ENCODE measurements at regions not wholly inside any gene's neighbourhood (a gene's known extent, or its start where the extent isn't known, plus 50 kb on each side); places are given as distances from the start of the nearest gene placed in this dataset.
"Not testable (repeated sequence)": the region's sequence is repeated elsewhere in the genome, so short reads cannot be mapped to it uniquely, and the experiment has no call there.

DNA sequence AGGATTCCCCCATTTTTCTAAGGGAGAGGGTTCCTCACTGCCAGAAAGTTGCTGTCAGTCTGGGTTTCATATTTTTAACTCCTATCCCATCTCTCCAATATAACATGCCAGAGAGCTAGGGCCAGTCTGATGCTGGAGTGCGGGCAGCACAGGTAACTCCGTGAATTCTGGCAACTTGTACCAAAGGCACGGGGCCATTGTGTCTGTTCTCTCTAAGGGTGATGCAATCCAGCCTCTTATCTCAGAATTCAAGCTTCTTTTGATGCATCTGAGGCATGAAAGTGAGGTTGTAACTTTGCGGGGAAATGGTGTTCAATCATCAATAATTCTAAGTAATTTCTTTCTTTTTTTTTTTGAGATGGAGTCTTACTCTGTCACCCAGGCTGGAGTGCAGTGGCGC, 1074.4 kb downstream of the TYW1 start:
- in situ Hi-C loops (cut with MboI; ENCODE audit: low sequenced_read_pairs in 4 of 4), result no loop called here
- Histone ChIP-seq H3K9me3 (no peaks in the 10 kb centered on the region), H3K4me1 (no peaks in the 10 kb centered on the region), H3K36me3 (no peaks in the 10 kb centered on the region), H3K27ac (no peak overlapping the region), H3K27me3 (no peaks in the 10 kb centered on the region), H3K4me3 (no peak overlapping the region)
- intact Hi-C loops (cut with DNase I; ENCODE audit: low total_unique reads), result no loop called here
- no peak for ATAC-seq
- DNase-seq, result no peak
- TF ChIP-seq, protein P1, sequence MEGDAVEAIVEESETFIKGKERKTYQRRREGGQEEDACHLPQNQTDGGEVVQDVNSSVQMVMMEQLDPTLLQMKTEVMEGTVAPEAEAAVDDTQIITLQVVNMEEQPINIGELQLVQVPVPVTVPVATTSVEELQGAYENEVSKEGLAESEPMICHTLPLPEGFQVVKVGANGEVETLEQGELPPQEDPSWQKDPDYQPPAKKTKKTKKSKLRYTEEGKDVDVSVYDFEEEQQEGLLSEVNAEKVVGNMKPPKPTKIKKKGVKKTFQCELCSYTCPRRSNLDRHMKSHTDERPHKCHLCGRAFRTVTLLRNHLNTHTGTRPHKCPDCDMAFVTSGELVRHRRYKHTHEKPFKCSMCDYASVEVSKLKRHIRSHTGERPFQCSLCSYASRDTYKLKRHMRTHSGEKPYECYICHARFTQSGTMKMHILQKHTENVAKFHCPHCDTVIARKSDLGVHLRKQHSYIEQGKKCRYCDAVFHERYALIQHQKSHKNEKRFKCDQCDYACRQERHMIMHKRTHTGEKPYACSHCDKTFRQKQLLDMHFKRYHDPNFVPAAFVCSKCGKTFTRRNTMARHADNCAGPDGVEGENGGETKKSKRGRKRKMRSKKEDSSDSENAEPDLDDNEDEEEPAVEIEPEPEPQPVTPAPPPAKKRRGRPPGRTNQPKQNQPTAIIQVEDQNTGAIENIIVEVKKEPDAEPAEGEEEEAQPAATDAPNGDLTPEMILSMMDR (IDR thresholded peaks at IDR 0.05 in 4 of 5, conservative IDR thresholded peaks at IDR 0.05 in 1 of 5), result no peak
- no peak for TF ChIP-seq POLR2A (IDR thresholded peaks at IDR 0.05)

DNA sequence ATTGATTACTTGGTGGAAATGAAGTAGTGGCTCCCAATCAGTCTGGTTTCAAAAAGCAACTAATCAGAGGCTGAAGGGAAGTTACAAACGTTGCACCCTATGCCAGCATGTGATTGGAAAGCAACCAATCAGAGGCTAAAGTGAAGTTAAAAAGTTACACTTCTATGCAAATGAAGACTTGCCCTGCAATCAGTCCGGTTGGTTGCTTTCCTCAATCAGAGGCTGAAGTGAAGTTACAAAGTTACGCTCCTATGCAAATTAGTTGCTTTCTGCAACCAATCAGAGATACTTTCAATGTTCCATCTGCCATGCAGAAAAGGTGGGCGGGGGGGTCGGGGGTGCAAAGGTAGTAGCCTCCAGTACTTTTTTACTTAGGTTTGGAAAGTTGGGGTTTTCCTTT, 1077.1 kb downstream of the TYW1 start:
- H3K9me3 ChIP-seq, result no peaks in the 10 kb centered on the region
- no peaks in the 10 kb centered on the region for H3K36me3 ChIP-seq
- H3K27ac ChIP-seq, result no peak overlapping the region
- no peak overlapping the region for H3K4me3 ChIP-seq
- in situ Hi-C loops (cut with MboI; ENCODE audit: low sequenced_read_pairs in 4 of 4), result no loop called here
- intact Hi-C loops (cut with DNase I; ENCODE audit: low total_unique reads), result no loop called here
- no peak for ATAC-seq
- DNase-seq, result no peak
- no peaks in the 10 kb centered on the region for H3K4me1 ChIP-seq
- TF ChIP-seq, protein P1 (IDR thresholded peaks at IDR 0.05 in 4 of 5, conservative IDR thresholded peaks at IDR 0.05 in 1 of 5), result no peak
- no peak for TF ChIP-seq POLR2A (IDR thresholded peaks at IDR 0.05)
- no peaks in the 10 kb centered on the region for H3K27me3 ChIP-seq

DNA sequence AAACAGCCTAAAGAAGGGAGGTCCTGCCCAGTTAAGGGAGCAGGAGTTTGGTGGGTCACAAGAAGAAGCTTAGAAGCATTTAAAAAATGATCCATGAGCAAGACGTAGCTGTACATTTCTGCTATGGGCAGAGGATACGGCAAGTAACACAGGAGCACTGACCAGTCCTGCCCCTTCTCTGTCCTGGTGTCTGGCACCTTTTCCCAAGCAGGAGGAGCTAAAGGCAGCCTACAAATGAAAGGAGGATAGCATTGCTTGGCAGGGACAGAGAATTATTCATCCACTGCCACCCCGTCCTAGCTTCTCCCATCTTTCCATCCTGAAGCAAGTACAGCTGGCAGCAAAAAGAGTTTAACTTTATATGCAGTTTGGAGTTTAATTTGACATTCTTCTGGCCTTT, 1077.6 kb downstream of the TYW1 start:
- in situ Hi-C loops (cut with MboI; ENCODE audit: low sequenced_read_pairs in 4 of 4), result no loop called here
- ATAC-seq (no peak), DNase-seq (no peak)
- Histone ChIP-seq H3K36me3 (no peaks in the 10 kb centered on the region), H3K4me3 (no peak overlapping the region), H3K27ac (no peak overlapping the region), H3K4me1 (no peaks in the 10 kb centered on the region), H3K9me3 (no peaks in the 10 kb centered on the region), H3K27me3 (no peaks in the 10 kb centered on the region)
- TF ChIP-seq POLR2A (IDR thresholded peaks at IDR 0.05), result no peak
- TF ChIP-seq, protein P1 (IDR thresholded peaks at IDR 0.05 in 4 of 5, conservative IDR thresholded peaks at IDR 0.05 in 1 of 5), result no peak
- intact Hi-C loops (cut with DNase I; ENCODE audit: low total_unique reads), result no loop called here

DNA sequence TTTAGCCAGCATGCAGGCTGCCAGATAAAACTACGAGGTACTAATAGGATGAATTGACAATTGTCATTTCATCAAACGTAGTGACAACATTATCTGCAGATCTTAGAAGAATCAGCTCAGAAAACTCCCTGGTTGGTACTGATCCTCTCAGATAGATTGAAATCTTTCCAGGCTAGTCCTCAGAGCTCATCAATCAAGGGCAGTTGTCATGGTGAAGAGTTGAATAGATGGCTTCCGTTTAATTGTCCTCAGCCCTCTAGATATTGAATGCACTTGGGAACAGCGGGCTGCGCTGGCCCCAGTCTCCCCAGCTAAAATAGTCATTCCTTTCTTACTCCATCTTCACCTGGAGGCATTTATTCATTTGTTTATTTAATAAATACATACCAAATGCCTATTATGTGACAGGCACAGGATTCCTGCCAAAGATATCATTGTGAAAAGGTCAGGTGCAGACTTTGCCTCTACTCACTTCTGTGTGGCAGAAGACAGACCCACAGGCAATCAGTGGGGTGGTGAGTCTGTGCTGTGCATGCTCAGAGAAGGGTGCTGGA, 1081.6 kb downstream of the TYW1 start:
- intact Hi-C loops (cut with DNase I; ENCODE audit: low total_unique reads) (no loop called here), in situ Hi-C loops (cut with MboI; ENCODE audit: low sequenced_read_pairs in 4 of 4) (no loop called here)
- DNase-seq (no peak), ATAC-seq (no peak)
- Histone ChIP-seq H3K4me1 (no peaks in the 10 kb centered on the region), H3K36me3 (no peaks in the 10 kb centered on the region), H3K4me3 (no peak overlapping the region), H3K9me3 (no peaks in the 10 kb centered on the region), H3K27ac (no peak overlapping the region), H3K27me3 (no peaks in the 10 kb centered on the region)
- TF ChIP-seq, protein P1 (IDR thresholded peaks at IDR 0.05 in 4 of 5, conservative IDR thresholded peaks at IDR 0.05 in 1 of 5), result no peak
- TF ChIP-seq POLR2A (IDR thresholded peaks at IDR 0.05), result no peak

DNA sequence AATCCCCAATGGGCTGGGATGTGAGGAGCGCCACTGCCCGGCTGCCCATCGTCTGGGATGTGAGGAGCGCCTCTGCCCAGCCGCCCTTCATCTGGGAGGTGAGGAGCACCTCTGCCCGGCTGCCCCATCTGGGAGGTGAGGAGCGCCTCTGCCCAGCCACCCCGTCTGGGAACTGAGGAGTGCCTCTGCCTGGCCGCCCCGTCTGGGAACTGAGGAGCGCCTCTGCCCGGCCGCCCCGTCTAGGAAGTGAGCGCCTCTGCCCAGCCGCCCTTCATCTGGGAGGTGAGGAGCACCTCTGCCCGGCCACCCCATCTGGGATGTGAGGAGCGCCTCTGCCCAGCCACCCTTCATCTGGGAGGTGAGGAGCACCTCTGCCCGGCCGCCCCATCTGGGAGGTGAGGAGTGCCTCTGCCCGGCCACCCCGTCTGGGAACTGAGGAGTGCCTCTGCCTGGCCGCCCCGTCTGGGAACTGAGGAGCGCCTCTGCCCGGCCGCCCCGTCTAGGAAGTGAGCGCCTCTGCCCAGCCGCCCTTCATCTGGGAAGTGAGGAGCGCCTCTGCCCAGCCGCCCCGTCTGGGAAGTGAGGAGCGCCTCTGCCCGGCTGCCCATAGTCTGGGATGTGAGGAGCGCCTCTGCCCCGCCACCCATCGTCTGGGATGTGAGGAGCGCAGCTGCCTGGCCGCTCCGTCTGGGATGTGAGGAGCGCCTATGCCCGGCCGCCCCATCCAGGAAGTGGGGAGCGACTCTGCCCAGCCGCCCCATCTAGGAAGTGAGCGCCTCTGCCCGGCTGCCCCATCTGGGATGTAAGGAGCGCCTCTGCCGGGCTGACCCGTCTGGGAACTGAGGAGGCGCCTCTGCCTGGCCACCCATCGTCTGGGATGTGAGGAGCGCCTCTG, 1085.7 kb downstream of the TYW1 start:
- H3K27me3 ChIP-seq; H3K36me3 ChIP-seq; intact Hi-C loops (cut with DNase I; ENCODE audit: low total_unique reads); H3K9me3 ChIP-seq; in situ Hi-C loops (cut with MboI; ENCODE audit: low sequenced_read_pairs in 4 of 4); H3K27ac ChIP-seq; H3K4me1 ChIP-seq; H3K4me3 ChIP-seq; ATAC-seq; DNase-seq: not testable (repeated sequence)

DNA sequence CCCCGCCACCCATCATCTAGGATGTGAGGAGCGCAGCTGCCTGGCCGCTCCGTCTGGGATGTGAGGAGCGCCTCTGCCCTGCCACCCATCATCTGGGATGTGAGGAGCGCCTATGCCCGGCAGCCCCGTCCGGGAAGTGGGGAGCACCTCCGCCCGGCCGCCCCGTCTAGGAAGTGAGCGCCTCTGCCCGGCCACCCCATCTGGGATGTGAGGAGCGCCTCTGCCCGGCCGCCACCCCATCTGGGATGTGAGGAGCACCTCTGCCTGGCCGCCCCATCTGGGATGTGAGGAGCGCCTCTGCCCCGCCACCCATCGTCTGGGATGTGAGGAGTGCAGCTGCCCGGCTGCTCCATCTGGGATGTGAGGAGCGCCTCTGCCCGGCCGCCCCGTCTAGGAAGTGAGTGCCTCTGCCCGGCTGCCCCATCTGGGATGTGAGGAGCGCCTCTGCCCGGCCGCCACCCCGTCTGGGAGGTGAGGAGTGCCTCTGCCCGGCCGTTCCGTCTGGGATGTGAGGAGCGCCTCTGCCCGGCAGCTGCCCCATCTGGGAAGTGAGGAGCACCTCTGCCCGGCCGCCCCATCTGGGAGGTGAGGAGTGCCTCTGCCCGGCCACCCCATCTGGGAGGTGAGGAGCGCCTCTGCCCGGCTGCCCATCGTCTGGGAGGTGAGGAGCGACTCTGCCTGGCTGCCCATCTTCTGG, 1086.5 kb downstream of the TYW1 start:
- H3K4me1 ChIP-seq; H3K9me3 ChIP-seq; H3K4me3 ChIP-seq; ATAC-seq; intact Hi-C loops (cut with DNase I; ENCODE audit: low total_unique reads); H3K36me3 ChIP-seq; H3K27me3 ChIP-seq; DNase-seq; in situ Hi-C loops (cut with MboI; ENCODE audit: low sequenced_read_pairs in 4 of 4); H3K27ac ChIP-seq: not testable (repeated sequence)

Data from gastrocnemius medialis (tissue), 4 donors.